Ishikawa (cell line): ENCODE measurements at regions not wholly inside any gene's neighbourhood (a gene's known extent, or its start where the extent isn't known, plus 50 kb on each side); places are given as distances from the start of the nearest gene placed in this dataset.

Source experiments
- CEBPB ChIP-seq: IDR thresholded peaks from 2 replicates; pipeline ENCODE4 v1.6.1; 2012
- CREB1 ChIP-seq: IDR thresholded peaks from 2 replicates; pipeline ENCODE4 v1.6.1; 2012; ENCODE audit warnings: low read depth
- EGR1 ChIP-seq: IDR thresholded peaks from 2 replicates; pipeline ENCODE4 v1.6.1; 2012
- EP300 ChIP-seq: IDR thresholded peaks from 2 replicates; pipeline ENCODE4 v1.6.1; 2012; ENCODE audit warnings: borderline replicate concordance
- FOXM1 ChIP-seq: IDR thresholded peaks from 2 replicates; pipeline ENCODE4 v1.6.1; 2012; ENCODE audit warnings: low read depth, borderline replicate concordance
- NFIC ChIP-seq: IDR thresholded peaks from 2 replicates; pipeline ENCODE4 v1.6.1; 2012
- RAD21 ChIP-seq: IDR thresholded peaks from 2 replicates; pipeline ENCODE4 v1.6.1; 2012; ENCODE audit warnings: low read depth
- TAF1 ChIP-seq: IDR thresholded peaks from 2 replicates; pipeline ENCODE4 v1.6.1; 2012; ENCODE audit warnings: low read depth, mild to moderate bottlenecking
- TCF12 ChIP-seq: IDR thresholded peaks from 2 replicates; pipeline ENCODE4 v1.6.1; 2012; ENCODE audit warnings: low read depth
- TEAD4 ChIP-seq: IDR thresholded peaks from 2 replicates; pipeline ENCODE4 v1.6.1; 2012
- YY1 ChIP-seq: IDR thresholded peaks from 2 replicates; pipeline ENCODE4 v1.6.1; 2012; ENCODE audit warnings: low read depth
- ZBTB7A ChIP-seq: IDR thresholded peaks from 2 replicates; pipeline ENCODE4 v1.6.1; 2012; ENCODE audit warnings: low read depth
- TF ChIP-seq, protein P1 (sequence below): IDR thresholded peaks from 2 replicates; pipeline ENCODE4 v1.6.1; 2012; ENCODE audit warnings: low read depth, mild to moderate bottlenecking
- TF ChIP-seq, protein P2 (sequence below): IDR thresholded peaks from 2 replicates; pipeline ENCODE4 v1.6.1; 2012
- TF ChIP-seq, protein P3 (sequence below): IDR thresholded peaks from 2 replicates; pipeline ENCODE4 v1.6.1; 2012

DNA sequence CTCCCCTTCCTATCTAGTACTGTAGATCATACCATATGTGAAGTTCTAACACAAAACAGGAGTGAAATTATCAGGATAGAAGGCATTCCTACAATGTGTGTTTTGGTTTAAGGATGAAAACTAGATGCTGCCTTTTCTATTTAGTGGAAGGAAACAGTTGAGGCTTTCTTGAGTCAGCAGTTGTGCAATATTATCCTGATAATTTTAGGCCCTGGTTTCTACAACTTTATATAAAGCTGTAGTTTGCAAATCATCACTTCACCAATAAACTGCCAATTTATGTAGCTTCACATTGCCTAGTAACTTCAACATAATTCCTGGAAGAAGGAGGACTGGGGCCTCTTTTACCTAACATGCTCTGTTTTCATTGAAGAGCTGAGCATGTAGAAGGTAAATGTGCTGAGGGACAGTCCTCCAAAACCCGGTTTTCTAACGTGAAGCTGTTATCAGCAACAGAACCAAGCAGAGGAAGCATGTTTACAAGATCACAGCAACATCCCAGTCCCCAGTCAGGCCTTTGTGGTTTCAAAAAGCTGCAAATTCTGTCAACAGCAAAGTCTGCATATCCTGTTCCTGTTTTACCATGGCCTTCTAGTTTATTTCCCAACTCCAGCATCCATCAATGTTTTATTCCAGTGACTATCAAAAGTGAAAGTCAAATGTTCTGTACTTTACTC, 513.4 kb upstream of the MEF2C start:
- no peak for TF ChIP-seq RAD21
- no peak for TF ChIP-seq CREB1
- TF ChIP-seq, protein P1, sequence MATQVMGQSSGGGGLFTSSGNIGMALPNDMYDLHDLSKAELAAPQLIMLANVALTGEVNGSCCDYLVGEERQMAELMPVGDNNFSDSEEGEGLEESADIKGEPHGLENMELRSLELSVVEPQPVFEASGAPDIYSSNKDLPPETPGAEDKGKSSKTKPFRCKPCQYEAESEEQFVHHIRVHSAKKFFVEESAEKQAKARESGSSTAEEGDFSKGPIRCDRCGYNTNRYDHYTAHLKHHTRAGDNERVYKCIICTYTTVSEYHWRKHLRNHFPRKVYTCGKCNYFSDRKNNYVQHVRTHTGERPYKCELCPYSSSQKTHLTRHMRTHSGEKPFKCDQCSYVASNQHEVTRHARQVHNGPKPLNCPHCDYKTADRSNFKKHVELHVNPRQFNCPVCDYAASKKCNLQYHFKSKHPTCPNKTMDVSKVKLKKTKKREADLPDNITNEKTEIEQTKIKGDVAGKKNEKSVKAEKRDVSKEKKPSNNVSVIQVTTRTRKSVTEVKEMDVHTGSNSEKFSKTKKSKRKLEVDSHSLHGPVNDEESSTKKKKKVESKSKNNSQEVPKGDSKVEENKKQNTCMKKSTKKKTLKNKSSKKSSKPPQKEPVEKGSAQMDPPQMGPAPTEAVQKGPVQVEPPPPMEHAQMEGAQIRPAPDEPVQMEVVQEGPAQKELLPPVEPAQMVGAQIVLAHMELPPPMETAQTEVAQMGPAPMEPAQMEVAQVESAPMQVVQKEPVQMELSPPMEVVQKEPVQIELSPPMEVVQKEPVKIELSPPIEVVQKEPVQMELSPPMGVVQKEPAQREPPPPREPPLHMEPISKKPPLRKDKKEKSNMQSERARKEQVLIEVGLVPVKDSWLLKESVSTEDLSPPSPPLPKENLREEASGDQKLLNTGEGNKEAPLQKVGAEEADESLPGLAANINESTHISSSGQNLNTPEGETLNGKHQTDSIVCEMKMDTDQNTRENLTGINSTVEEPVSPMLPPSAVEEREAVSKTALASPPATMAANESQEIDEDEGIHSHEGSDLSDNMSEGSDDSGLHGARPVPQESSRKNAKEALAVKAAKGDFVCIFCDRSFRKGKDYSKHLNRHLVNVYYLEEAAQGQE, result no peak
- no peak for TF ChIP-seq ZBTB7A
- no peak for TF ChIP-seq TAF1
- TF ChIP-seq YY1, result no peak
- no peak for TF ChIP-seq EP300

DNA sequence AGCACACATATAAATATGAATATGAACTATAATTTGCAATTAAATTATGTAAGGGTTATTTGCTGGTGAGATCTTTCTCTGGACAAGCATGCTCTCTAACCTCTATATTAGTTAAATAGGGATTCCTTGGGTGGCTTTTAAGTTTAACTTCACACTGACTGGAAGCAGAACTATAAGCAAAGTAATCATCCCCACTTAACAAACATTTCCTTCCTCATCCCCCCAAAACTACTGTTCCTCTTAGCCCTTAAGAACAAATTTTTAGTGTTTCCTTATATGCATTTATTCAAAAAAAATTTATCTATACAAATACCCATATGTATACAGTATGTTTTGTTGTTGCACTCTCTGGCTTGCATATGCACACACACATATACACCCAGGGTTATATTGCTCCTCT, 512.1 kb upstream of the MEF2C start:
- TF ChIP-seq EP300 (no peak), CEBPB (no peak), TCF12 (no peak), YY1 (no peak), EGR1 (no peak), FOXM1 (no peak), TEAD4 (no peak), TAF1 (no peak), CREB1 (no peak), RAD21 (no peak), NFIC (no peak)
- TF ChIP-seq, protein P2, sequence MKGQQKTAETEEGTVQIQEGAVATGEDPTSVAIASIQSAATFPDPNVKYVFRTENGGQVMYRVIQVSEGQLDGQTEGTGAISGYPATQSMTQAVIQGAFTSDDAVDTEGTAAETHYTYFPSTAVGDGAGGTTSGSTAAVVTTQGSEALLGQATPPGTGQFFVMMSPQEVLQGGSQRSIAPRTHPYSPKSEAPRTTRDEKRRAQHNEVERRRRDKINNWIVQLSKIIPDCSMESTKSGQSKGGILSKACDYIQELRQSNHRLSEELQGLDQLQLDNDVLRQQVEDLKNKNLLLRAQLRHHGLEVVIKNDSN, result no peak
- TF ChIP-seq, protein P1, result no peak
- TF ChIP-seq, protein P3, sequence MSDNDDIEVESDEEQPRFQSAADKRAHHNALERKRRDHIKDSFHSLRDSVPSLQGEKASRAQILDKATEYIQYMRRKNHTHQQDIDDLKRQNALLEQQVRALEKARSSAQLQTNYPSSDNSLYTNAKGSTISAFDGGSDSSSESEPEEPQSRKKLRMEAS, result no peak

DNA sequence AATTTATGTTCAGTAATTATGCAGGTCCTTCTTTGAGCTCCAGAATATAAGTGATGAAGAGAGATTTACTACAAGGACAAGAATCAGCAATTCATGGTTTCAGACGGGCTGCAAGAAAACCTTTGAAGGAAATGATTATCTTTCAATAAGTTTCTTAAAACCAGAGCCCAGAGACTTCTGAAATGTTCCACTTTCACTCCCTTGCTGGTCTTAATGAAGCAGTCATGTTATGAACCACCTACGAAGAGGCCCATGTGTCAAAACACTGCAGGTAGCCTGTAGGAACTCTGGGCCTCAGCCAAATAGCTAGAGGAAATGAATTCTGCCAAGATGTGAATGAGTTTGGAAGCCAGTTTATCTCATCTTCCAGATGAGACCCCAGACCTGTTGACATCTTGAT, 505.9 kb upstream of the MEF2C start:
- TF ChIP-seq ZBTB7A (no peak), EGR1 (no peak), CREB1 (no peak), CEBPB (no peak), TEAD4 (no peak), YY1 (no peak), FOXM1 (no peak), EP300 (no peak), RAD21 (no peak), TAF1 (no peak), TCF12 (no peak), NFIC (no peak)
- TF ChIP-seq, protein P1, result no peak
- TF ChIP-seq, protein P2, result no peak
- TF ChIP-seq, protein P3, result no peak

DNA sequence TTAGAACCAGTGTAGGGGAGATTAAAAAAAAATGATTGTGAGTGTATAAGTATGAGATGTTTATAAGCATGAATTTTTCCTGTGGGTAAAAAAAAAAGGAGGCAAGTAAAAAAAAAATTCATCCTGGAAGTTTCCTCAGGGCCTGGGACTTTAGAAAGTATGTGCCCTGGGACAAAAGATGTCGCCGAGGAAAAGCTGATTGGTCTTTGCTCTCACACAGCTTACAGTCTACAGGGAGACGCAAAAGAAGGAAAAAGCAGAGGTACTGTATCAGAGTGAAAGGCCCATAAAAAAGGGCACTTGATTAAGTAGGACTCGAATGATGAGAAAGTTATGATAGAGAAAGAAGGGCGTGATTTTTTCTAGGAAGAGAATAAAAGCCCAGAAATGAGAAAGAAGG, 501.4 kb upstream of the MEF2C start:
- no peak for TF ChIP-seq TAF1
- no peak for TF ChIP-seq EGR1
- TF ChIP-seq TCF12, result no peak

DNA sequence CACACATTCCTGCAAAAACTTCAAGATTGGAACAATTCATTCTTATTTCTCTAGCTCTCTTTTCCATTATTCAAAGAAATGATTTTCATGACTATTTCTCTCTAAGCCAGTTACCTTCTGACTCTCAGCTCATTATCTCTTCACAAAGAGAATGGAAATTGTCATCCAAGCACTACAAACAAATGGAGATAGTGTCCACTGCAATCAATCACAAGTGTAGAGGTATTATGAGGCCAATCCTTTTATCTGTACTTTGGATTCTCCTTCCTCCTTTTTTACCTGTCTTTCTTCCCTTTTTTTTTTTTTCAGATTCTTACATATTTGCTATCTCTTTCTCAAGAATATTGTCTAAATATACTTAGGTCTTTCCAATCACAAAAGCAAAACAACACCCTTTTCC, 497.7 kb upstream of the MEF2C start:
- TF ChIP-seq, protein P3, result no peak
